Mesothelial cell of epicardium (in vitro differentiated cells): ENCODE measurements at regions not wholly inside any gene's neighbourhood (a gene's known extent, or its start where the extent isn't known, plus 50 kb on each side); places are given as distances from the start of the nearest gene placed in this dataset.

Source experiments
- DNase-seq, 2 experiments: peaks; one replicate each; pipeline ENCODE4 v3.0.0; 2021; ENCODE audit warnings: low spot score in 2 of 2; ENCODE audit not compliant: unreplicated experiment in 2 of 2
- H3K27ac Mint-ChIP-seq: 2 replicates; pipeline ENCODE4 v1.8.0; 2021; ENCODE audit warnings: mixed read lengths
- H3K27me3 Mint-ChIP-seq: 2 replicates; pipeline ENCODE4 v1.8.0; 2021; ENCODE audit warnings: low read depth, mixed read lengths
- H3K36me3 Mint-ChIP-seq: 2 replicates; pipeline ENCODE4 v1.8.0; 2021; ENCODE audit warnings: mixed read lengths
- H3K4me1 Mint-ChIP-seq: 2 replicates; pipeline ENCODE4 v1.8.0; 2021; ENCODE audit warnings: mixed read lengths
- H3K4me3 Mint-ChIP-seq: 2 replicates; pipeline ENCODE4 v1.8.0; 2021; ENCODE audit warnings: mild to moderate bottlenecking, moderate library complexity, mixed read lengths
- H3K9me3 Mint-ChIP-seq: 2 replicates; pipeline ENCODE4 v1.8.0; 2021; ENCODE audit warnings: mixed read lengths
- CTCF ChIP-seq: fragments of 200-600 bp; sonication (generic); IDR thresholded peaks from one replicate; pipeline ENCODE4 v1.5.0; 2021; ENCODE audit warnings: antibody characterized with exemption; ENCODE audit not compliant: unreplicated experiment

DNA sequence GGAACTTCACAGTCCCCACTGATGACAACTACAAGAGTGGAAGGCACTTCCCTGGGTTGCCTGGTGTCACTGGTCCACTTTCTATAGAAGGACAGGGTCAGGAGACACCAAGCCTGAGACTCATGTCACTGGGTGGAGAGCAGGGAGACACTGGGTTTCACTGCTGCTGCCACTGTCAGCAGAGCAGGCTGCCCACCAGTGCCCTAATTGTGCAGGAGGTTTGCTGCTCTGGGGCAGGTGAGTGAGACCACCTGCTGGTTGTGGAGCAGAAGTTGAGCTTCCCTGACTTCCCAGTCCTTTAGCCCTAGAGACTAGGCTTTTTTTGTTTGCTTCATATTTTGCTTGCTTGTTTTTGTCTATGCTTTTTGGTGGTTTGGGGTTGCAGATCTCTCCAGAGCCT, 528.4 kb upstream of the RGMA start:
- no peaks in the 10 kb centered on the region for H3K4me1 Mint-ChIP-seq
- no peak overlapping the region for H3K4me3 Mint-ChIP-seq
- H3K9me3 Mint-ChIP-seq: no peaks in the 10 kb centered on the region
- peaks cover 53% of the 10 kb centered on the region for H3K27me3 Mint-ChIP-seq
- H3K27ac Mint-ChIP-seq: no peak overlapping the region
- DNase-seq: no peak
- TF ChIP-seq CTCF: no peak
- no peaks in the 10 kb centered on the region for H3K36me3 Mint-ChIP-seq

DNA sequence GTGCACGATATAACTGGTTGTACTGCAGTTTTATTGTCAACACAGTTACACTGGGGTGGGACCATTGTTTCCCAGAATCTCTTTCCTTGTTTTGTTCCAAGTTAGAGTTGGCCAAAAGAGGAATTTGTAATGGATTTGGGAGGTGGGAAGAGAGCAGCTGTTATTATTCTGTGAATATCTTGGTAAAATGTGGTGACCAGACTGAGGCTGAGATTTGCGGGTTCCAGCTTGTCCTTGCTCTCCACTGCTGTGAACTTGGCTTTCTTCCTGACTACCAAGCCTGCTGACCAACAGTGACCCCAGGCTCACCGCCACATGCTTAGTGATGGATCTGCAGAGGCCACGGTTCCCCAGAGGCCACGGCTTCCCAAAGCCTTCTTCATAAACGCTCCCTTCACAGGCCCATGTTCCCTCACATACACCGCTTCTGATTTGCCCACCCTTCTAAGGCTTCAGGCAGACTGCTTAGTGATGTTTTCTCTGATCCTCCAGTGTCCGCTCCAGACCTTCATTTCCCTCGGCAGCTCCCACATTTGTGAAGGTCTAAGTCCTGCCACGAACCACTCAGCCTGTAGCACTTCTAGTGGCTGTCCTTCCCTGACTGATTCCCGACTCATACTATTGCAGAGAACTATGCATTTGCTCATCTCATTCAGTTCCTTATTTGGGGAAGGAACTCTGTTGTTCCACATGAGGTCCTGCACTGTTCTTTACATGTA, 525.5 kb upstream of the RGMA start:
- H3K27me3 Mint-ChIP-seq: peaks cover 46% of the 10 kb centered on the region

DNA sequence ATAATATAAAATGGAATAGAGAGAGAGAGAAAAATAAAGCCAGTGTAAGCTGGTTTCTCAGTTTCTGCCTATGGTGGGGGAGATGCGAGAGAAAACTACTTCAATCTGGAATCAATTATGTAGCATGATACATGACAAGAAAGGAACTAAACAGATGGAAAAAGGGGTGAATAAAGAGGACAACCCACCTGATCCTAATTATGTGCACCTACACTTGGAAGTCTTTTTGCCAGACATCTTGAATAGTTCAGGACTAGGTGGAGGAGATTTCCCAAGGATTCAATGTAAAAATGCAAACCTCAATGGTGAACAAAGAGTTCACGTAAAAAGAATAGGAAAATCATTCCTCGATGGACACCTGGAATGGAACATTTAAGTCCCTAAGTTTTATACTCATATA, 524.4 kb upstream of the RGMA start:
- H3K36me3 Mint-ChIP-seq: no peaks in the 10 kb centered on the region
- H3K27ac Mint-ChIP-seq: no peak overlapping the region
- H3K9me3 Mint-ChIP-seq: no peaks in the 10 kb centered on the region
- no peak for DNase-seq
- no peaks in the 10 kb centered on the region for H3K4me1 Mint-ChIP-seq
- peaks cover 40% of the 10 kb centered on the region for H3K27me3 Mint-ChIP-seq
- no peak for TF ChIP-seq CTCF
- H3K4me3 Mint-ChIP-seq: no peak overlapping the region

More for the DNA sequence above, 525.5 kb upstream of the RGMA start:
- no peak for TF ChIP-seq CTCF
- DNase-seq: no peak
- no peaks in the 10 kb centered on the region for H3K9me3 Mint-ChIP-seq
- H3K4me3 Mint-ChIP-seq: no peak overlapping the region
- H3K4me1 Mint-ChIP-seq: no peaks in the 10 kb centered on the region
- no peak overlapping the region for H3K27ac Mint-ChIP-seq
- no peaks in the 10 kb centered on the region for H3K36me3 Mint-ChIP-seq

DNA sequence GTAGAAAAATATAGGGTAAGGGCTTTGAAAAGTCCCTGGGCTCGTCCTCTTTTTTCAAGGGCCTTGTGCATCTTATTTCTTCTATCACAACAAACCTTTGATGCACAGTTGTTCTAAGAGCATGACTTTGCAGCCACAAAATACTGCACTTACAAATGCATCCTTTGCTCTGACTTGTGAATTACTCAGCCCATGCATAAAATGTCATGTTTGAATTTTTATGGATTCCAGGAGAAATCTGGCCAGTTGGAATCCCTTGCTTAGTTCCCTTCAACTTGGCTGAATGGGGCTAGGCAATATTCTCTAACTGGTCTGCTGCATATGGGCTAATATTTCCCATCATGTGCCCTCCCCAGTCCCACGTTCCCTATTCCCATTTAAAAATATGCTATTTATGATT, 523.9 kb upstream of the RGMA start:
- no peak for DNase-seq
- H3K9me3 Mint-ChIP-seq: no peaks in the 10 kb centered on the region
- no peak for TF ChIP-seq CTCF
- H3K27me3 Mint-ChIP-seq: peaks cover 44% of the 10 kb centered on the region
- H3K4me1 Mint-ChIP-seq: no peaks in the 10 kb centered on the region
- H3K36me3 Mint-ChIP-seq: no peaks in the 10 kb centered on the region
- no peak overlapping the region for H3K27ac Mint-ChIP-seq
- H3K4me3 Mint-ChIP-seq: no peak overlapping the region

- Mint-ChIP-seq H3K27ac (no peak overlapping the region), H3K4me1 (no peaks in the 10 kb centered on the region), H3K27me3 (peaks cover 43% of the 10 kb centered on the region), H3K9me3 (no peaks in the 10 kb centered on the region), H3K4me3 (no peak overlapping the region), H3K36me3 (no peaks in the 10 kb centered on the region)
- TF ChIP-seq CTCF: no peak
- no peak for DNase-seq
These were observed 521.9 kb upstream of the RGMA start for GRCh38 chr15:93610944-93611343.
